Osteocyte (in vitro differentiated cells): ENCODE measurements at regions not wholly inside any gene's neighbourhood (a gene's known extent, or its start where the extent isn't known, plus 50 kb on each side); places are given as distances from the start of the nearest gene placed in this dataset.
"Not testable (repeated sequence)": the region's sequence is repeated elsewhere in the genome, so short reads cannot be mapped to it uniquely, and the experiment has no call there.

Experiments used
- DNase-seq: peaks from one replicate; pipeline ENCODE4 v3.0.0; 2021; ENCODE audit warnings: mixed read lengths; ENCODE audit not compliant: unreplicated experiment; ENCODE audit errors: extremely low spot score
- H3K27ac Mint-ChIP-seq: one replicate; pipeline ENCODE4 v1.8.0; 2021; ENCODE audit warnings: mild to moderate bottlenecking, mixed read lengths; ENCODE audit not compliant: unreplicated experiment
- H3K27me3 Mint-ChIP-seq: one replicate; pipeline ENCODE4 v1.8.0; 2021; ENCODE audit warnings: mixed read lengths; ENCODE audit not compliant: unreplicated experiment
- H3K36me3 Mint-ChIP-seq: one replicate; pipeline ENCODE4 v1.8.0; 2021; ENCODE audit warnings: mixed read lengths; ENCODE audit not compliant: unreplicated experiment
- H3K4me1 Mint-ChIP-seq: one replicate; pipeline ENCODE4 v1.8.0; 2021; ENCODE audit warnings: mixed read lengths; ENCODE audit not compliant: unreplicated experiment
- H3K4me3 Mint-ChIP-seq: one replicate; pipeline ENCODE4 v1.8.0; 2021; ENCODE audit warnings: mild to moderate bottlenecking, moderate library complexity, mixed read lengths; ENCODE audit not compliant: unreplicated experiment
- H3K9me3 Mint-ChIP-seq: one replicate; pipeline ENCODE4 v1.8.0; 2021; ENCODE audit warnings: mixed read lengths; ENCODE audit not compliant: unreplicated experiment
- TF ChIP-seq, protein P1 (sequence below): fragments of 200-600 bp; sonication (generic); IDR thresholded peaks from 2 replicates; pipeline ENCODE4 v1.5.0; 2021; ENCODE audit warnings: antibody characterized with exemption, mild to moderate bottlenecking, moderate library complexity

DNA sequence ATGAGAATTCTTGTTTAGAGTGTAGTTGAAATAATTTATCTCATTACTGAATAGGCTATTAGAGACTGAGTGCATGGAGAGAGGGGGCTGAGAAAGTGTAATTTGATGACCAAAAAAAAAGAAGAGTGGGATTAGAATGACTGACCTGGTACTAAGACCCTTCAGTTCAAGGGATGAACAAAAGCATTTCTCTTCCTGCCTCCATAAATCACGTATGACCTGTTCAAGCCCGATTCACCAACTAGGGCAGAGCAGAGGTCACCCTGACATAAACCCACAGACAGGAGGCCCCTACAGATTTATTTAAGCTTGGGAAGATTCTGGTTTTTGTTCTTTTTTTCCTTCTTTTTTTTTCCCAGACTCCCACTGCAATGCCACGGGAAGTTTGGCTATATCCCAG is 123.7 kb upstream of the COP1 start:
- TF ChIP-seq, protein P1, sequence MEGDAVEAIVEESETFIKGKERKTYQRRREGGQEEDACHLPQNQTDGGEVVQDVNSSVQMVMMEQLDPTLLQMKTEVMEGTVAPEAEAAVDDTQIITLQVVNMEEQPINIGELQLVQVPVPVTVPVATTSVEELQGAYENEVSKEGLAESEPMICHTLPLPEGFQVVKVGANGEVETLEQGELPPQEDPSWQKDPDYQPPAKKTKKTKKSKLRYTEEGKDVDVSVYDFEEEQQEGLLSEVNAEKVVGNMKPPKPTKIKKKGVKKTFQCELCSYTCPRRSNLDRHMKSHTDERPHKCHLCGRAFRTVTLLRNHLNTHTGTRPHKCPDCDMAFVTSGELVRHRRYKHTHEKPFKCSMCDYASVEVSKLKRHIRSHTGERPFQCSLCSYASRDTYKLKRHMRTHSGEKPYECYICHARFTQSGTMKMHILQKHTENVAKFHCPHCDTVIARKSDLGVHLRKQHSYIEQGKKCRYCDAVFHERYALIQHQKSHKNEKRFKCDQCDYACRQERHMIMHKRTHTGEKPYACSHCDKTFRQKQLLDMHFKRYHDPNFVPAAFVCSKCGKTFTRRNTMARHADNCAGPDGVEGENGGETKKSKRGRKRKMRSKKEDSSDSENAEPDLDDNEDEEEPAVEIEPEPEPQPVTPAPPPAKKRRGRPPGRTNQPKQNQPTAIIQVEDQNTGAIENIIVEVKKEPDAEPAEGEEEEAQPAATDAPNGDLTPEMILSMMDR: no peak
- no peak overlapping the region for H3K27ac Mint-ChIP-seq
- H3K4me3 Mint-ChIP-seq: no peak overlapping the region
- DNase-seq: no peak
- no peaks in the 10 kb centered on the region for H3K27me3 Mint-ChIP-seq
- H3K9me3 Mint-ChIP-seq: peaks cover 1% of the 10 kb centered on the region
- no peaks in the 10 kb centered on the region for H3K36me3 Mint-ChIP-seq
- H3K4me1 Mint-ChIP-seq: no peaks in the 10 kb centered on the region

DNA sequence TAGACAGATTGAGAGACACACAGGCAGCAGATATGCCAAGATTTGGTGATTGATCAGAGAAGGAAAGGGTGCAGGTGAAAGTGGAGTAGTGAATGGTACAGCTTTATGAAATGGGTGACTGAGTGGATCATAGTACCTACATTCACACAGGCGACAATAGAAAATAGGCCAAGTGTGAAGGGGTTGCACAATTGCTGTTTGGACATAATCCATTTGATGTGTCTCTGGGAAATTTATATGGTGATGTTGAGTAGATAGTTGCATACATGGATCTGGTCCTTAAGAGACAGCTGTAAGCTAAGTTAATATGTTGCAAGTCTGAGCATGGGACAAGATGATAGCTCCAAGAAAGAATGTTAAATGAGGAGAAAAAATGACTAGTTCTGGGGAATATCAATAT is 118.6 kb upstream of the COP1 start:
- H3K4me3 Mint-ChIP-seq: no peak overlapping the region
- no peak for DNase-seq
- TF ChIP-seq, protein P1: no peak
- H3K27ac Mint-ChIP-seq: no peak overlapping the region
- H3K36me3 Mint-ChIP-seq: no peaks in the 10 kb centered on the region
- no peaks in the 10 kb centered on the region for H3K27me3 Mint-ChIP-seq
- H3K9me3 Mint-ChIP-seq: no peaks in the 10 kb centered on the region
- no peaks in the 10 kb centered on the region for H3K4me1 Mint-ChIP-seq

DNA sequence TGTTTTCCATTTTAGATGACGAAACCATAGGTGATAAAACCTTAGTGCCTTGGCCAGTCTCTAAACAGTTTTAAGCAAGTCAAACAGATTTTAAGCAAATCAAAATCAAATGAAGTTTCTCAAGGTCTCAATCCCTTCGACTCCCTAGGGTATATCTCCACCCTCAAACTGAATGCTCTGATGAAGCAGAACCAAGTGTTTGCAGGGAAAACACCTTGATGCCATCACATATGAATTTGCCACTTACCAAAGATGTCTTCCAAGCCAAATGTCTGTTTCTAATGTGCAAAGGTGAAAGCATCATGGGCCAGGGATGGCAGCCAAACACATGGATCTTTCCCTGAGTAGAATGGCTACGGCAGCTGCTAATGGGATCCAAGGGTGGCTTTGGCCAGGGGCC is 116.4 kb upstream of the COP1 start:
- no peak for DNase-seq
- H3K27me3 Mint-ChIP-seq: no peaks in the 10 kb centered on the region
- H3K27ac Mint-ChIP-seq: no peak overlapping the region
- no peaks in the 10 kb centered on the region for H3K4me1 Mint-ChIP-seq
- TF ChIP-seq, protein P1: no peak
- no peaks in the 10 kb centered on the region for H3K9me3 Mint-ChIP-seq
- H3K36me3 Mint-ChIP-seq: no peaks in the 10 kb centered on the region
- H3K4me3 Mint-ChIP-seq: no peak overlapping the region

DNA sequence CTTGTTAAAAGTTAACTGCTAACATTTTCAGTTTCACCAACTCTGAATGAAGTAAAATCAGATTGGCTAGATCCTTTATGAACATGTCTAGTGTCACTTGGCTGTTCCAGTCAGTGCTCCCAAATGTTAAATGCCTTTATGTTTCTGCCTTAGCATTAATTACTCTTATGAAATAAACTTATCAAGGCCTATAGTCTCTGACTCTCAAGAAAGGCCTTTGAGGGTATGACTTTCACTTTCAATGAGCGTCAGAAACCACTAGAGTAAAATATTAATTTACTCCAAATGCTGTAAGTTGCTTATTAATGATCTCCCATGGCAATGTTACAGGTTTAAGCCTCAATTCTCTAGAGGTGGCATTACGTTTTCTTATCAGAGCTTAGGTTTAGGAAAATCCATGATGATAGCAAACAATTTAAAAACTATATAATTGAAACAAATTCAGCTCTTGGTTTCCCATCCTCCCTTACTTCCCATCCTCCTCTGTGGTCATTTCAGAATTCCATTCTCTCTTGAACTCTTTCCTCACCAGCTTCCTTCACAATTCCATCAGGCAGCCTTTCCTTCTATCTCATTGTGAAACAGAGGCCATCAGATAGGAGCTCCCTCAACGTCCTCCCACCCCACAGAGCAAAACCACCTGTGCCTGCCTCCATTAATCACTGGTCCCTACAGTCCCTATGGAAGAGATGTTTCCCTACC is 108.6 kb upstream of the COP1 start:
- H3K4me1 Mint-ChIP-seq: no peaks in the 10 kb centered on the region
- no peak overlapping the region for H3K27ac Mint-ChIP-seq
- TF ChIP-seq, protein P1: no peak
- no peak for DNase-seq
- no peaks in the 10 kb centered on the region for H3K27me3 Mint-ChIP-seq
- no peaks in the 10 kb centered on the region for H3K9me3 Mint-ChIP-seq
- no peaks in the 10 kb centered on the region for H3K36me3 Mint-ChIP-seq
- H3K4me3 Mint-ChIP-seq: no peak overlapping the region

DNA sequence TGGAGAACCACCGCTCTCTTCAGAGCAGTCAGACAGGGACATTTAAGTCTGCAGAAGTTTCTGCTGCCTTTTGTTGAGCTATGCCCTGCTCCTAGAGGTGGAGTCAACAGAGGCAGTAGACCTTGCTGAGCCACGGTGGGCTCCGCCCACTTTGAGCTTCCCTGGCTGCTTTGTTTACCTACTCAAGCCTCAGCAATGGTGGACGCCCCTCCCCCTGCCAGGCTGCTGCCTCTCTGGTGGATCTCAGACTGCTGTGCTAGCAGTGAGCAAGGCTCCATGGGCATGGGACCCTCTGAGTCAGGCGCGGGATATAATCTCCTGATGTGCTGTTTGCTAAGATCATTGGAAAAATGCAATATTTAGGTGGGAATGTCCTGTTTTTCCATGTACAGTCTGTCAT is 89.5 kb upstream of the COP1 start:
- H3K27ac Mint-ChIP-seq, H3K4me1 Mint-ChIP-seq, H3K4me3 Mint-ChIP-seq, H3K36me3 Mint-ChIP-seq, DNase-seq, H3K27me3 Mint-ChIP-seq: not testable (repeated sequence)
- peaks cover 29% of the 10 kb centered on the region for H3K9me3 Mint-ChIP-seq

DNA sequence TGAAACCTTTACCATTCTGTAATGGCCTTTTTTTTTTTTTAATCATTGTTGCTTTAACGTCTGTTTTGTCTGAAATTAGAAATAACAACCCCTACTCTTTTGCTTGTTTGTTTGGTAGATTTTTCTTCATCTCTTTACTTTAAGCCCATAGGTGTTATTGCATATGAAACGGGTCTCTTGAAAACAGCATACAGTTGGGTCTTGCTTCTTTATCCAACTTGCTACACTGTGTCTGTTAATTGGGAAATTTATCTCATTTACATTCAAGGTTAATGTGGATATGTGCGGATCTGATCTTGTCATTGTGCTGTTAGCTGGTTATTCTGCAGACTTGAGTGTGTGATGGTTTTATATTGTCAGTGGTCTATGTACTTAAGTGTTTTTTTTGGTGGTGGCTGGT is 78.9 kb upstream of the COP1 start:
- no peak for DNase-seq
- H3K36me3 Mint-ChIP-seq: no peaks in the 10 kb centered on the region
- peaks cover 37% of the 10 kb centered on the region for H3K9me3 Mint-ChIP-seq
- TF ChIP-seq, protein P1: no peak
- no peak overlapping the region for H3K4me3 Mint-ChIP-seq
- H3K4me1 Mint-ChIP-seq: no peaks in the 10 kb centered on the region
- H3K27me3 Mint-ChIP-seq: no peaks in the 10 kb centered on the region
- H3K27ac Mint-ChIP-seq: no peak overlapping the region
